ENCODE measurements at regions not wholly inside any gene's neighbourhood (a gene's known extent, or its start where the extent isn't known, plus 50 kb on each side); places are given as distances from the start of the nearest gene placed in this dataset.
A peak's percentile ranks its signal among the peaks of the same experiment; 100 is the strongest.

GRCh38 chr5:23631302-23632045 lies 124.1 kb downstream of the PRDM9 start:
- Histone ChIP-seq H3K27ac (ENCODE audit: low read length) (no peak overlapping the region), H2AFZ (ENCODE audit: low read depth, low read length) (no peak overlapping the region), H3K27me3 (ENCODE audit: insufficient read depth, low read depth, low read length) (no peaks in the 10 kb centered on the region), H3K4me2 (ENCODE audit: low read length) (no peak overlapping the region), H3K9me3 (ENCODE audit: low read length) (no peaks in the 10 kb centered on the region), H3F3A (ENCODE audit: insufficient read depth, low read length, poor library complexity, severe bottlenecking) (no peaks in the 10 kb centered on the region), H3K9ac (ENCODE audit: low read length) (no peak overlapping the region), H4K20me1 (ENCODE audit: insufficient read depth) (no peaks in the 10 kb centered on the region), H3K9me2 (ENCODE audit: insufficient read depth, low read length) (no peaks in the 10 kb centered on the region), H3K79me2 (replicated peaks; ENCODE audit: insufficient read depth, low read length) (no peaks in the 10 kb centered on the region), H3K36me3 (ENCODE audit: insufficient read depth, low read length) (no peaks in the 10 kb centered on the region), H3K4me3 (ENCODE audit: low read length) (no peak overlapping the region)
- TF ChIP-seq EZH2 (IDR thresholded peaks at IDR 0.05; ENCODE audit: borderline replicate concordance, insufficient read depth, low read length, poor library complexity, severe bottlenecking) (no peak), EP300 (conservative IDR thresholded peaks at IDR 0.05; ENCODE audit: poor library complexity, severe bottlenecking) (no peak), REST (IDR thresholded peaks at IDR 0.05; ENCODE audit: borderline replicate concordance) (no peak), MXI1 (conservative IDR thresholded peaks at IDR 0.05; ENCODE audit: poor library complexity, severe bottlenecking) (no peak)

- H3K27ac ChIP-seq (ENCODE audit: low read length), result no peak overlapping the region
- TF ChIP-seq SMC3 (conservative IDR thresholded peaks at IDR 0.05; ENCODE audit: poor library complexity) (no peak), EZH2 (IDR thresholded peaks at IDR 0.05; ENCODE audit: borderline replicate concordance, insufficient read depth, low read length, poor library complexity, severe bottlenecking) (no peak), RAD21 (conservative IDR thresholded peaks at IDR 0.05) (no peak), EP300 (conservative IDR thresholded peaks at IDR 0.05; ENCODE audit: poor library complexity, severe bottlenecking) (peak; percentile 60), REST (IDR thresholded peaks at IDR 0.05; ENCODE audit: borderline replicate concordance) (no peak)
Measured at GRCh38 chr5:23635938-23636337, 128.5 kb downstream of the PRDM9 start.

More at GRCh38 chr5:23635938-23636337, 128.5 kb downstream of the PRDM9 start:
- no peaks in the 10 kb centered on the region for H3K9me3 ChIP-seq (ENCODE audit: low read length)
- H3K4me3 ChIP-seq (ENCODE audit: low read length), result no peak overlapping the region
- no peaks in the 10 kb centered on the region for H3K9me2 ChIP-seq (ENCODE audit: insufficient read depth, low read length)
- H2AFZ ChIP-seq (ENCODE audit: low read depth, low read length), result no peak overlapping the region
- no peaks in the 10 kb centered on the region for H3F3A ChIP-seq (ENCODE audit: insufficient read depth, low read length, poor library complexity, severe bottlenecking)
- H3K36me3 ChIP-seq (ENCODE audit: insufficient read depth, low read length), result no peaks in the 10 kb centered on the region
- no peaks in the 10 kb centered on the region for H3K27me3 ChIP-seq (ENCODE audit: insufficient read depth, low read depth, low read length)
- no peak overlapping the region for H3K4me2 ChIP-seq (ENCODE audit: low read length)
- H4K20me1 ChIP-seq (ENCODE audit: insufficient read depth), result no peaks in the 10 kb centered on the region
- no peaks in the 10 kb centered on the region for H3K79me2 ChIP-seq (replicated peaks; ENCODE audit: insufficient read depth, low read length)
- no peak overlapping the region for H3K9ac ChIP-seq (ENCODE audit: low read length)
